ENCODE measurements at regions not wholly inside any gene's neighbourhood (a gene's known extent, or its start where the extent isn't known, plus 50 kb on each side); places are given as distances from the start of the nearest gene placed in this dataset.

DNA sequence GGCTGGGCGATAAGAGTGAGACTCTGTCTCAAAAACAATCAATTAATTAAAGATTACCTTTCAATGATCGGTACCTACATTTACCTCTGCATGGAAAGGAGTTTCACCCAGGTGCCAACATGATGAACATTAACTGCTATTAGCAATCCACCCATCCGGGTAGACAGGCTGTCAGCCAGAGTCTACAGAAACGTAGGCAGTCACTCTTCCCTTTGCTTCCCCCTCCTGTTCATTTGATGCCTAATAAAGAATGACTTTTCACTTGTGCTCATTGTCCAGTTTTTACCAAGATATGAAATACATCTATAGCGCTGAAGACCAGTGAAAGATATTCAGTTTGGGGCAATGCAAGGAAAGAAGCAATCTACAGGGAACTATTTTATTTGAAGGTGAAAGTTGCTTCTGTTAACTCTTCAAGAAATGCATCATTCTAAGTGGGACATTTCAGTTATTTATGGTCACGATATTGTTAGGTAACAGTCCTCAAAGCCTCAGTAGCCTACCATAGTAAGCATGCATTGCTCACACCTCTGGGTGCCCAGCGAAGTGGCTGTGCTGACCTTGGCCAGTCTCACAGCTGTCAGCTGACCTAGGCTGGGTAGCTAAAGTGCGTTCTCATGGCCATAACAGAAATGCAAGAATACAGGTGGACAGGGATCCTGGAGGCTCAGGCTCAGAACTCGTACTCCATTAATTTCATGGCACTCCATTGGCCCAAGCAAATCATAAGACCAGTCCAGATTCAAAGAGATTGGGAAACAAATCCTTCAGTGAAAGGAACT is 87.2 kb upstream of the DMRT1 start:
- dilution Hi-C loops (cut with MboI; ENCODE audit: extremely low pct_ligation_motif_present, low sequenced_read_pairs) = loop anchor here (25.0 kb wide), 1 partner anchor 142 kb away; no protein-coding TSS in a partner anchor
- CTCF ChIA-PET = interaction anchor here (1.2 to 3.4 kb wide), 3 partner anchors 11 to 61 kb away, joined by 3 to 19 read pairs (median 13); no protein-coding TSS in a partner anchor

More for the DNA sequence above, 87.2 kb upstream of the DMRT1 start:
- intact Hi-C loops (cut with micrococcal nuclease) = no loop called here
- H3K4me2 ChIP-seq (ENCODE audit: insufficient read depth, low read length) = no peak overlapping the region
- no peaks in the 10 kb centered on the region for H4K20me1 ChIP-seq (replicated peaks; ENCODE audit: control insufficient read depth, extremely low read depth, insufficient read depth, low read length)
- DNase-seq (ENCODE audit: low read depth, low spot score) (no peak), FAIRE-seq (no peak)
- H3K9me3 ChIP-seq (replicated peaks; ENCODE audit: control insufficient read depth, insufficient read depth, low read length) = no peaks in the 10 kb centered on the region
- no peak overlapping the region for H2AFZ ChIP-seq (ENCODE audit: low read depth, low read length)
- H3K9me1 ChIP-seq (replicated peaks; ENCODE audit: control insufficient read depth, extremely low read depth, insufficient read depth, low read length) = no peaks in the 10 kb centered on the region
- H3K36me3 ChIP-seq (ENCODE audit: control insufficient read depth in 2 of 2, extremely low read depth in 1 of 2, insufficient read depth in 2 of 2, low read length in 2 of 2) = no peaks in the 10 kb centered on the region
- no peaks in the 10 kb centered on the region for H3K79me2 ChIP-seq (ENCODE audit: control insufficient read depth, insufficient read depth, low read length)
- H3K4me3 ChIP-seq (replicated peaks in 1 of 3; ENCODE audit: insufficient read depth in 1 of 3, low read depth in 1 of 3, low read length in 3 of 3) = no peak overlapping the region
- H3K27me3 ChIP-seq (ENCODE audit: control insufficient read depth in 2 of 2, insufficient read depth in 2 of 2, low read length in 2 of 2) = no peaks in the 10 kb centered on the region
- peaks cover 36% of the 10 kb centered on the region for H3K4me1 ChIP-seq (ENCODE audit: control insufficient read depth, extremely low read depth, insufficient read depth, low read length)
- H3K27ac ChIP-seq (ENCODE audit: insufficient read depth, low read depth, low read length) = no peak overlapping the region
- no peak overlapping the region for H3K9ac ChIP-seq (replicated peaks; ENCODE audit: extremely low read depth, insufficient read depth, low read length)
- BruUV-seq (replicated peaks) = no TSS peak
- TF ChIP-seq, protein P1, sequence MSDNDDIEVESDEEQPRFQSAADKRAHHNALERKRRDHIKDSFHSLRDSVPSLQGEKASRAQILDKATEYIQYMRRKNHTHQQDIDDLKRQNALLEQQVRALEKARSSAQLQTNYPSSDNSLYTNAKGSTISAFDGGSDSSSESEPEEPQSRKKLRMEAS (IDR thresholded peaks at IDR 0.05; ENCODE audit: insufficient read depth, insufficient read length) = no peak
- no peak for TF ChIP-seq JUN (IDR thresholded peaks at IDR 0.05; ENCODE audit: borderline replicate concordance, insufficient read depth, insufficient read length, low read depth)
- TF ChIP-seq MYC (IDR thresholded peaks at IDR 0.05; ENCODE audit: low read depth, low read length) = no peak
- no peak for TF ChIP-seq POLR2A (IDR thresholded peaks at IDR 0.05; ENCODE audit: low read depth, low read length)
- TF ChIP-seq FOS (IDR thresholded peaks at IDR 0.05; ENCODE audit: borderline replicate concordance, insufficient read depth, low read length) = no peak
- TF ChIP-seq POLR2AphosphoS5 (IDR thresholded peaks at IDR 0.05; ENCODE audit: insufficient read depth, low read depth, low read length) = no peak
- TF ChIP-seq, protein P2, sequence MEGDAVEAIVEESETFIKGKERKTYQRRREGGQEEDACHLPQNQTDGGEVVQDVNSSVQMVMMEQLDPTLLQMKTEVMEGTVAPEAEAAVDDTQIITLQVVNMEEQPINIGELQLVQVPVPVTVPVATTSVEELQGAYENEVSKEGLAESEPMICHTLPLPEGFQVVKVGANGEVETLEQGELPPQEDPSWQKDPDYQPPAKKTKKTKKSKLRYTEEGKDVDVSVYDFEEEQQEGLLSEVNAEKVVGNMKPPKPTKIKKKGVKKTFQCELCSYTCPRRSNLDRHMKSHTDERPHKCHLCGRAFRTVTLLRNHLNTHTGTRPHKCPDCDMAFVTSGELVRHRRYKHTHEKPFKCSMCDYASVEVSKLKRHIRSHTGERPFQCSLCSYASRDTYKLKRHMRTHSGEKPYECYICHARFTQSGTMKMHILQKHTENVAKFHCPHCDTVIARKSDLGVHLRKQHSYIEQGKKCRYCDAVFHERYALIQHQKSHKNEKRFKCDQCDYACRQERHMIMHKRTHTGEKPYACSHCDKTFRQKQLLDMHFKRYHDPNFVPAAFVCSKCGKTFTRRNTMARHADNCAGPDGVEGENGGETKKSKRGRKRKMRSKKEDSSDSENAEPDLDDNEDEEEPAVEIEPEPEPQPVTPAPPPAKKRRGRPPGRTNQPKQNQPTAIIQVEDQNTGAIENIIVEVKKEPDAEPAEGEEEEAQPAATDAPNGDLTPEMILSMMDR (IDR thresholded peaks at IDR 0.05; ENCODE audit: extremely low read depth in 1 of 2, insufficient read depth in 1 of 2, low read depth in 1 of 2, low read length in 2 of 2) = no peak
- no peak for TF ChIP-seq EZH2 (IDR thresholded peaks at IDR 0.05; ENCODE audit: borderline replicate concordance, low read depth, low read length, severe bottlenecking)
- TF ChIP-seq GATA2 (IDR thresholded peaks at IDR 0.05; ENCODE audit: insufficient read depth, insufficient read length, low read depth, low read length) = no peak
- POLR2A ChIA-PET = no interaction called here

Measured in endothelial cell of umbilical vein (primary cell).